GM23248 (cell line): ENCODE measurements at regions not wholly inside any gene's neighbourhood (a gene's known extent, or its start where the extent isn't known, plus 50 kb on each side); places are given as distances from the start of the nearest gene placed in this dataset.

Experiments
- EZH2 ChIP-seq: fragments of 200-600 bp; sonication (generic); IDR thresholded peaks from 2 replicates; pipeline ENCODE4 v1.6.1; 2018; ENCODE audit warnings: antibody characterized with exemption, mild to moderate bottlenecking; ENCODE audit not compliant: insufficient read depth, poor library complexity, severe bottlenecking
- EZH2phosphoT487 ChIP-seq: fragments of 200-600 bp; sonication (generic); IDR thresholded peaks from 2 replicates; pipeline ENCODE4 v1.6.1; 2018; ENCODE audit warnings: antibody characterized with exemption, moderate library complexity, mild to moderate bottlenecking, low read depth; ENCODE audit not compliant: insufficient read depth

GRCh38 chr12:92242907-92243306 lies 97.3 kb upstream of the BTG1 start:
- TF ChIP-seq EZH2 (no peak), EZH2phosphoT487 (no peak)
